Stimulated activated CD4-positive, alpha-beta T cell treated with anti-CD3 and anti-CD28 coated beads, Interleukin-2, amount 100 ng/mL, for 24 hours (primary cell): ENCODE measurements at regions not wholly inside any gene's neighbourhood (a gene's known extent, or its start where the extent isn't known, plus 50 kb on each side); places are given as distances from the start of the nearest gene placed in this dataset.

Source experiments
- DNase-seq, 2 donors: peaks; one replicate each; pipeline ENCODE4 v3.0.0-alpha.2; 2020

GRCh38 chr20:57938158-57939108 lies 228.6 kb upstream of the PMEPA1 start:
- DNase-seq = no peak

- no peak for DNase-seq
Measured at GRCh38 chr20:57936636-57937385, 227.0 kb upstream of the PMEPA1 start.

- no peak for DNase-seq
Measured at GRCh38 chr20:57934913-57935312, 225.1 kb upstream of the PMEPA1 start.

GRCh38 chr20:57934007-57934805 lies 224.4 kb upstream of the PMEPA1 start:
- DNase-seq = no peak

GRCh38 chr20:57932227-57932864 lies 222.5 kb upstream of the PMEPA1 start:
- DNase-seq = no peak

- no peak for DNase-seq
Measured at GRCh38 chr20:57930351-57930750, 220.5 kb upstream of the PMEPA1 start.

- DNase-seq = no peak
Measured at GRCh38 chr20:57928181-57928967, 218.6 kb upstream of the PMEPA1 start.

- DNase-seq = no peak
Measured at GRCh38 chr20:57927376-57927775, 217.6 kb upstream of the PMEPA1 start.

- DNase-seq = no peak
Measured at GRCh38 chr20:57922706-57923105, 212.9 kb upstream of the PMEPA1 start.

- DNase-seq = no peak
Measured at GRCh38 chr20:57922083-57922482, 212.3 kb upstream of the PMEPA1 start.

- DNase-seq = no peak
Measured at GRCh38 chr20:57921676-57922075, 211.9 kb upstream of the PMEPA1 start.

GRCh38 chr20:57920971-57921370 lies 211.2 kb upstream of the PMEPA1 start:
- DNase-seq = no peak

- no peak for DNase-seq
Measured at GRCh38 chr20:57919049-57919448, 209.2 kb upstream of the PMEPA1 start.

GRCh38 chr20:57918551-57918950 lies 208.7 kb upstream of the PMEPA1 start:
- DNase-seq = no peak

- no peak for DNase-seq
Measured at GRCh38 chr20:57914205-57914604, 204.4 kb upstream of the PMEPA1 start.

GRCh38 chr20:57913156-57913930 lies 203.5 kb upstream of the PMEPA1 start:
- DNase-seq = no peak

- DNase-seq = no peak
Measured at GRCh38 chr20:57912227-57912582, 202.4 kb upstream of the PMEPA1 start.

- no peak for DNase-seq
Measured at GRCh38 chr20:57911512-57912226, 201.9 kb upstream of the PMEPA1 start.

- no peak for DNase-seq
Measured at GRCh38 chr20:57910716-57911115, 200.9 kb upstream of the PMEPA1 start.

- no peak for DNase-seq
Measured at GRCh38 chr20:57909763-57910331, 200.0 kb upstream of the PMEPA1 start.
